BLaER1 (cell line): ENCODE measurements at regions not wholly inside any gene's neighbourhood (a gene's known extent, or its start where the extent isn't known, plus 50 kb on each side); places are given as distances from the start of the nearest gene placed in this dataset.

ENCODE experiments used
- H3K27ac ChIP-seq: shearing (Covaris generic); formaldehyde crosslinking; 2 replicates; pipeline ENCODE4 v1.8.1; 2022
- H3K27me3 ChIP-seq: shearing (Covaris generic); formaldehyde crosslinking; 2 replicates; pipeline ENCODE4 v1.8.1; 2022
- H3K36me3 ChIP-seq: shearing (Covaris generic); formaldehyde crosslinking; 2 replicates; pipeline ENCODE4 v1.8.1; 2022
- H3K4me1 ChIP-seq: shearing (Covaris generic); formaldehyde crosslinking; 2 replicates; pipeline ENCODE4 v1.8.1; 2022
- H3K4me2 ChIP-seq: shearing (Covaris generic); formaldehyde crosslinking; 2 replicates; pipeline ENCODE4 v1.8.1; 2022
- H3K4me3 ChIP-seq: shearing (Covaris generic); formaldehyde crosslinking; 2 replicates; pipeline ENCODE4 v1.8.1; 2022
- H3K9ac ChIP-seq: shearing (Covaris generic); formaldehyde crosslinking; 2 replicates; pipeline ENCODE4 v1.8.1; 2022
- H3K9me3 ChIP-seq: shearing (Covaris generic); formaldehyde crosslinking; 2 replicates; pipeline ENCODE4 v1.8.1; 2022
- H4K20me1 ChIP-seq: shearing (Covaris generic); formaldehyde crosslinking; 2 replicates; pipeline ENCODE4 v1.8.1; 2022
- Cebpa-rat ChIP-seq: shearing (Covaris generic); IDR thresholded peaks from 2 replicates; pipeline ENCODE4 v1.8.1; 2022

DNA sequence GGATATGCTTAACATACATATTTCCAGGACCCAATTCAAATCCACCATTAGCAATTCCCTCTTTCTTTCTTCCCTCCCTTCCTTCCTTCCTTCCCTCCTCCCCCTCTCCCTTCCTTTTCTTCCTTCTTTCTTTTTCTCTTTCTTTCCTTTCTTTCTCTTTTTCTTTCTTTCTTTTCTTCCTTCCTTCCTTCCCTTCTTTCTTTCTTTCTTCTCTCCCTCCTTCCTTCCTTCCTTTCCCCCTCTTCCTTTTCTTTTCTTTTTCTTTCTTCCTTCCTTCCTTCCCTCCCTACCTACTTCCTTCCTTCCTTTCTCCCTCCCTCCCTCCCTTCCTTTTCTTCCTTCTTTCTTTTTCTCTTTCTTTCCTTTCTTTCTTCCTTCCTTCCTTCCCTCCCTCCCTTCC lies 332.0 kb downstream of the TMEM161B start:
- Histone ChIP-seq H3K27ac (no peak overlapping the region), H3K9ac (no peak overlapping the region), H3K4me1 (no peaks in the 10 kb centered on the region), H3K9me3 (no peaks in the 10 kb centered on the region), H3K36me3 (no peaks in the 10 kb centered on the region), H3K27me3 (no peaks in the 10 kb centered on the region), H3K4me2 (no peak overlapping the region), H4K20me1 (no peaks in the 10 kb centered on the region), H3K4me3 (no peak overlapping the region)
- TF ChIP-seq Cebpa-rat = no peak

DNA sequence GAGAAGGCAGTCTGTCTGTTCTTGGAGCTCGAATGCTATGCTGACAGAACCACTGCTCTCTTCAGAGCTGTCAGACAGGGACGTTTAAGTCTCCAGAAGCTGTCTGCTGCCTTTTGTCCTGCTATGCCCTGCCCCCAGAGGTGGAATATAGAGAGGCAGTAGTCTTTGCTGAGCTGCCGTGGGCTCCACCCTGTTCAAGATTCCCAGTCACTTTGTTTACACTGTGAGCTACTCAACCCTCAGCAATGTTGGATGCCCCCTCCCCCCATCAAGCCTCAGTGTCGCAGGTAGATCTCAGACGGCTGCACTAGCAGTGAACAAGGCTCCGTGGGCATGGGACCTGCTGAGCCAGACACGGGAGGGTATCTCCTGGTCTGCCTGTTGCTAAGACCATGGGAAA lies 344.2 kb downstream of the TMEM161B start:
- no peaks in the 10 kb centered on the region for H4K20me1 ChIP-seq
- H3K27ac ChIP-seq = no peak overlapping the region
- TF ChIP-seq Cebpa-rat = no peak
- H3K4me1 ChIP-seq = no peaks in the 10 kb centered on the region
- no peaks in the 10 kb centered on the region for H3K36me3 ChIP-seq
- H3K9me3 ChIP-seq = no peaks in the 10 kb centered on the region
- H3K4me2 ChIP-seq = no peak overlapping the region
- no peak overlapping the region for H3K4me3 ChIP-seq
- no peaks in the 10 kb centered on the region for H3K27me3 ChIP-seq
- no peak overlapping the region for H3K9ac ChIP-seq

DNA sequence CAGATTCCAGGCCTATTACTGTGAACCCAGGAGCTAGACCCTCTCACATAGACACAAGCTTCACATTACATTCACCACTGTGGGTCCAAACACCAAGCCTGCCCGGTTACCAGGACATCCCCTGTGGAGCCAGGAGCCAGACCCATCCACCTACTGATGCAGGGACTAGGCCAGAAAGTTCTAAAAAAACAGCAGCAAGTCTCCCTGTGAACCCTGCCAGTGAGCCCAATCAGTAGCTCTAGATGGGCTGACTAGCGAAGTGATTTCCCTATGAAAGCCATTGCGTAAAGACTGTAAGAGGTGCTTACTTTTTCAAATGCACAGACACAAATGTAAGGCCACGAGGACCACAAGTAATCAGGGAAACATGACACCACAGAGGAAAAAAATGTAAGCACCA lies 352.3 kb downstream of the TMEM161B start:
- H3K27me3 ChIP-seq = no peaks in the 10 kb centered on the region
- no peak overlapping the region for H3K4me2 ChIP-seq
- H3K9ac ChIP-seq = no peak overlapping the region
- TF ChIP-seq Cebpa-rat = no peak
- H3K4me1 ChIP-seq = no peaks in the 10 kb centered on the region
- H4K20me1 ChIP-seq = no peaks in the 10 kb centered on the region
- H3K9me3 ChIP-seq = no peaks in the 10 kb centered on the region
- no peak overlapping the region for H3K27ac ChIP-seq
- H3K4me3 ChIP-seq = no peak overlapping the region
- no peaks in the 10 kb centered on the region for H3K36me3 ChIP-seq

- H3K9ac ChIP-seq = no peak overlapping the region
These were observed 356.2 kb downstream of the TMEM161B start for GRCh38 chr5:87912419-87912818.

DNA sequence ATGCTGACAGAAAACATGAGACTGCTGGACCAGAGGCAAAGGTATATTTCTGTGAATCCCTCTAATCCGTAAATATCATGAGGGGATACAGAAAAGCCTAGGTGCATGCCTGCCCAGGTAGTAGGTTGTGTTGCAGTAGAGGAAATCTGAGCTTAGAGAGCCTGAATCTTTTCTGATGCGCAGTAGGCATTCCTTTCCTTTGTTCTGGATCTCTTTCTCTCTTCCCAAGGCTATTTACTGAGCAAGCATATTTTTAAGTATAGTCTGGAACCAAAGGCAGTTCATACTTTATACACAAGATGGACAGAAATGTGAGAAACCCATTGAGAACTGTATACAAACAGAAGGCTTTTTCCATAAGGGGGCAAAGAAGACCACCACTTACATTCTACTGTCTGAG lies 359.3 kb downstream of the TMEM161B start:
- no peak overlapping the region for H3K4me2 ChIP-seq
- no peaks in the 10 kb centered on the region for H3K27me3 ChIP-seq
- no peaks in the 10 kb centered on the region for H4K20me1 ChIP-seq
- no peak overlapping the region for H3K27ac ChIP-seq
- no peak for TF ChIP-seq Cebpa-rat
- no peaks in the 10 kb centered on the region for H3K36me3 ChIP-seq
- H3K4me1 ChIP-seq = no peaks in the 10 kb centered on the region
- no peak overlapping the region for H3K4me3 ChIP-seq
- H3K9ac ChIP-seq = no peak overlapping the region
- H3K9me3 ChIP-seq = no peaks in the 10 kb centered on the region

More at GRCh38 chr5:87912419-87912818, 356.2 kb downstream of the TMEM161B start:
- TF ChIP-seq Cebpa-rat = no peak
- Histone ChIP-seq H3K36me3 (no peaks in the 10 kb centered on the region), H3K9me3 (no peaks in the 10 kb centered on the region), H4K20me1 (no peaks in the 10 kb centered on the region), H3K4me3 (no peak overlapping the region), H3K27ac (no peak overlapping the region), H3K4me2 (no peak overlapping the region), H3K27me3 (no peaks in the 10 kb centered on the region), H3K4me1 (no peaks in the 10 kb centered on the region)

GRCh38 chr5:87906962-87907361 lies 361.7 kb downstream of the TMEM161B start:
- Histone ChIP-seq H3K27me3 (no peaks in the 10 kb centered on the region), H3K4me3 (no peak overlapping the region), H4K20me1 (no peaks in the 10 kb centered on the region), H3K36me3 (no peaks in the 10 kb centered on the region), H3K4me1 (no peaks in the 10 kb centered on the region), H3K27ac (no peak overlapping the region), H3K9me3 (no peaks in the 10 kb centered on the region), H3K4me2 (no peak overlapping the region), H3K9ac (no peak overlapping the region)
- no peak for TF ChIP-seq Cebpa-rat

DNA sequence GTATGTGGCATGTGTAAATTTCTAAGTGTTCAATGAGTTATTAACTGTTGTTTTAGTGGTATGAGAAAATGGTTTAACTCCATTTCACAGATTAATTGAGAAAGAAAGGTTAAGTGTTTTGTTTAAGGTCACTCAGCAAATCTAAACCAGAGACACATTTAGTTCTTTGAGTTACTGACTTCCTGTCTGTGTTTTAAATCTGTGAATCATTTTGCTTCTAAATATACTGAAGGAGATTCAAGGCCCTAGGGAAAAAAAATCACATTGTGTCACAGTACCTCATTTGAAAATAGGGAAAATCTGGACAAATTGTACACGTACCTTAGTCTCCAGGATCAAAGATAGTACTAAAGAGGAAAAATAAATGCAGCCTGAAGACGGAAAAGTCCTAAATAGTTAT lies 368.2 kb downstream of the TMEM161B start:
- no peaks in the 10 kb centered on the region for H4K20me1 ChIP-seq
- peaks cover 23% of the 10 kb centered on the region for H3K4me1 ChIP-seq
- no peaks in the 10 kb centered on the region for H3K36me3 ChIP-seq
- H3K4me3 ChIP-seq = no peak overlapping the region
- H3K9me3 ChIP-seq = no peaks in the 10 kb centered on the region
- no peak for TF ChIP-seq Cebpa-rat
- no peak overlapping the region for H3K9ac ChIP-seq
- no peak overlapping the region for H3K27ac ChIP-seq
- peak overlapping the region; percentile 68 for H3K4me2 ChIP-seq
- no peaks in the 10 kb centered on the region for H3K27me3 ChIP-seq

GRCh38 chr5:87899721-87900131 lies 368.9 kb downstream of the TMEM161B start:
- Histone ChIP-seq H3K4me1 (peaks cover 23% of the 10 kb centered on the region), H3K4me2 (peak overlapping the region; percentile 68), H3K9me3 (no peaks in the 10 kb centered on the region), H3K27ac (no peak overlapping the region), H3K4me3 (no peak overlapping the region), H3K27me3 (no peaks in the 10 kb centered on the region), H3K36me3 (no peaks in the 10 kb centered on the region), H3K9ac (no peak overlapping the region), H4K20me1 (no peaks in the 10 kb centered on the region)
- TF ChIP-seq Cebpa-rat = no peak

DNA sequence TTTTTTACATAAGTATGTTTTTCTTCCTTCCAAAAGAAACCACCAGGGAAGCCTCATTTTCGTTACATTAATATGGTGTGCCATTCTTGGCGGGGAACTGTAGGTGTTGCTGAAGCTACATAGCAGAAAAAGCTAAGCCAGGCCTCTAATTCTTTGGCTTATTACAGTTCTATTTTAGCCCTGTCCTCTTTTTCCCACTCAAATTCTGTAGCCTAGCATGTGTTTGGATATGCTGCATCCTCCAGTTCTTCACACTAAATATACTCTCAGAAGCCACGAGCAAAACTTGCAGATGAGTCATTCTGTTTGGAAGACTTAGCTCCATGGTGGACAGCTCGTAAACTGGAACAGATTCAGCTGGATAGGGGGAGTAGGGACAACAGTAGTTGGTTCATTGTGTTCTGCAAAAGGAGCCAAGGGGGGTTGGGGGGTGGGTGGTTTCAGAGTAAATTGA lies 369.4 kb downstream of the TMEM161B start:
- H3K9ac ChIP-seq = no peak overlapping the region
- TF ChIP-seq Cebpa-rat = no peak
- H3K27ac ChIP-seq = no peak overlapping the region
- H3K4me3 ChIP-seq = no peak overlapping the region
- H3K9me3 ChIP-seq = no peaks in the 10 kb centered on the region
- H3K36me3 ChIP-seq = no peaks in the 10 kb centered on the region
- peak overlapping the region; percentile 68 for H3K4me2 ChIP-seq
- H3K4me1 ChIP-seq = peaks cover 23% of the 10 kb centered on the region
- H3K27me3 ChIP-seq = no peaks in the 10 kb centered on the region
- no peaks in the 10 kb centered on the region for H4K20me1 ChIP-seq

- Histone ChIP-seq H3K27ac (no peak overlapping the region), H3K4me2 (no peak overlapping the region), H3K27me3 (no peaks in the 10 kb centered on the region), H3K4me3 (no peak overlapping the region), H3K4me1 (peaks cover 23% of the 10 kb centered on the region), H4K20me1 (no peaks in the 10 kb centered on the region), H3K9me3 (no peaks in the 10 kb centered on the region), H3K9ac (no peak overlapping the region), H3K36me3 (no peaks in the 10 kb centered on the region)
- no peak for TF ChIP-seq Cebpa-rat
These were observed 370.1 kb downstream of the TMEM161B start for GRCh38 chr5:87898574-87898973.

DNA sequence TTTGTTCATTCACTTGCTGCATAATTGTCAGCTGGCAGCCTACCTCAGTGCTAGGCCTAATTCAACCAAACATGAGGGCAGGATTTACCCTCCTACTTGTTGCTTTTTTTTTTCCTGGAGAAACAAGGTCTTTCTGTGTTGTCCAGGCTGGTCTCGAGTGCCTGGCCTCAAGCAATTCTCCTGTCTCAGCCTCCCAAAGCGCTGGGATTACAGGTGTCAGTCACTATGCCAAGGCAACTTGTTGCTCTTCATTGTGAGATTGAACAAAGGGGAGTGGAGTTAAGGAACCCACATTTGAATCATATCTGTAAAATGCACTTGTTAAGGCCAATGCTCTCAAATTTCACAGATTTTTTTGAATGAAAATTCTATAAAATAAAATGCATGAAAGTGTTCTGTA lies 380.5 kb downstream of the TMEM161B start:
- no peak overlapping the region for H3K4me3 ChIP-seq
- no peaks in the 10 kb centered on the region for H3K27me3 ChIP-seq
- no peaks in the 10 kb centered on the region for H3K4me1 ChIP-seq
- H3K4me2 ChIP-seq = no peak overlapping the region
- no peaks in the 10 kb centered on the region for H4K20me1 ChIP-seq
- H3K36me3 ChIP-seq = no peaks in the 10 kb centered on the region
- H3K9me3 ChIP-seq = no peaks in the 10 kb centered on the region
- H3K9ac ChIP-seq = no peak overlapping the region
- TF ChIP-seq Cebpa-rat = no peak
- no peak overlapping the region for H3K27ac ChIP-seq
